H1 (cell line): ENCODE measurements at regions not wholly inside any gene's neighbourhood (a gene's known extent, or its start where the extent isn't known, plus 50 kb on each side); places are given as distances from the start of the nearest gene placed in this dataset.

ENCODE experiments used
- CEBPB ChIP-seq: IDR thresholded peaks from 2 replicates; pipeline ENCODE4 v1.6.1; 2012; ENCODE audit warnings: low read depth, low read length
- CHD2 ChIP-seq: IDR thresholded peaks from 2 replicates; pipeline ENCODE4 v1.6.1; 2012; ENCODE audit warnings: low read length, improper control_type of control experiment
- CTCF ChIP-seq, 3 experiments: IDR thresholded peaks; 1 replicate in 2 of 3; 2 replicates in 1 of 3; pipeline versions ENCODE4 v1.5.1 to v1.6.1; 2011; ENCODE audit warnings: low read length in 3 of 3, mild to moderate bottlenecking in 3 of 3, inconsistent platforms in 2 of 3, low read depth in 1 of 3, moderate library complexity in 1 of 3; ENCODE audit not compliant: insufficient read depth in 1 of 3; ENCODE audit errors: control extremely low read depth in 1 of 3
- EZH2 ChIP-seq: fragments of 200-600 bp; sonication (generic); IDR thresholded peaks from 2 replicates; pipeline ENCODE4 v1.7.1; 2012; ENCODE audit warnings: low read depth, mild to moderate bottlenecking, moderate library complexity, low read length, inconsistent platforms; ENCODE audit not compliant: severe bottlenecking
- GABPA ChIP-seq: IDR thresholded peaks from 2 replicates; pipeline ENCODE4 v1.6.1; 2011; ENCODE audit warnings: mild to moderate bottlenecking, low read length, moderate library complexity, borderline replicate concordance; ENCODE audit not compliant: insufficient read depth
- JUN ChIP-seq: IDR thresholded peaks from 2 replicates; pipeline ENCODE4 v1.6.1; 2011; ENCODE audit warnings: low read depth, mild to moderate bottlenecking, improper control_type of control experiment, low read length
- JUND ChIP-seq: IDR thresholded peaks from 2 replicates; pipeline ENCODE4 v1.6.1; 2011; ENCODE audit warnings: mild to moderate bottlenecking, improper control_type of control experiment, low read length
- RNF2 ChIP-seq: fragments of 200-900, 300-1000 bp; sonication (generic); IDR thresholded peaks from 2 replicates; pipeline ENCODE4 v1.7.1; 2016; ENCODE audit warnings: borderline replicate concordance, low read depth, mild to moderate bottlenecking, antibody characterized with exemption, low read length; ENCODE audit not compliant: poor library complexity, severe bottlenecking; ENCODE audit errors: missing control alignments
- SIN3A ChIP-seq, 2 experiments: IDR thresholded peaks in 1 of 2; conservative IDR thresholded peaks in 1 of 2; 2 replicates each; pipeline ENCODE4 v1.6.1; 2011 to 2012; ENCODE audit warnings: low read length in 2 of 2, improper control_type of control experiment in 1 of 2, low read depth in 1 of 2, mild to moderate bottlenecking in 1 of 2
- SUZ12 ChIP-seq: fragments of 200-600 bp; sonication (generic); IDR thresholded peaks from 2 replicates; pipeline ENCODE4 v1.6.1; 2012; ENCODE audit warnings: mild to moderate bottlenecking, inconsistent platforms, low read length, moderate library complexity, mixed read lengths
- YY1 ChIP-seq: IDR thresholded peaks from 2 replicates; pipeline ENCODE4 v1.6.1; 2011; ENCODE audit warnings: low read depth, mild to moderate bottlenecking, low read length

- TF ChIP-seq JUND (no peak), JUN (no peak), YY1 (no peak), RNF2 (no peak), SUZ12 (no peak), GABPA (no peak), SIN3A (conservative IDR thresholded peaks at IDR 0.05 in 1 of 2, IDR thresholded peaks at IDR 0.05 in 1 of 2; ENCODE audit: low read depth in 1 of 2, low read length in 2 of 2) (no peak), CHD2 (no peak), EZH2 (no peak), CTCF (IDR thresholded peaks at IDR 0.05; ENCODE audit: control extremely low read depth in 1 of 3, insufficient read depth in 1 of 3, low read depth in 1 of 3, low read length in 3 of 3) (no peak), CEBPB (no peak)
These were observed 125.7 kb upstream of the ARID1B start for GRCh38 chr6:156651486-156651885.
